ENCODE measurements at regions not wholly inside any gene's neighbourhood (a gene's known extent, or its start where the extent isn't known, plus 50 kb on each side); places are given as distances from the start of the nearest gene placed in this dataset.

GRCh38 chr5:171562822-171563221 is 143.4 kb downstream of the FGF18 start:
- no peak for TF ChIP-seq CTCF (conservative IDR thresholded peaks at IDR 0.05)
- no peak for TF ChIP-seq EZH2 (IDR thresholded peaks at IDR 0.05; ENCODE audit: low read depth)
